CD4-positive, alpha-beta T cell treated with Interleukin-15 for 1 hour (primary cell): ENCODE measurements at regions not wholly inside any gene's neighbourhood (a gene's known extent, or its start where the extent isn't known, plus 50 kb on each side); places are given as distances from the start of the nearest gene placed in this dataset.

Source experiments
- DNase-seq: peaks from one replicate; pipeline ENCODE4 v3.0.0-alpha.2; 2020

DNA sequence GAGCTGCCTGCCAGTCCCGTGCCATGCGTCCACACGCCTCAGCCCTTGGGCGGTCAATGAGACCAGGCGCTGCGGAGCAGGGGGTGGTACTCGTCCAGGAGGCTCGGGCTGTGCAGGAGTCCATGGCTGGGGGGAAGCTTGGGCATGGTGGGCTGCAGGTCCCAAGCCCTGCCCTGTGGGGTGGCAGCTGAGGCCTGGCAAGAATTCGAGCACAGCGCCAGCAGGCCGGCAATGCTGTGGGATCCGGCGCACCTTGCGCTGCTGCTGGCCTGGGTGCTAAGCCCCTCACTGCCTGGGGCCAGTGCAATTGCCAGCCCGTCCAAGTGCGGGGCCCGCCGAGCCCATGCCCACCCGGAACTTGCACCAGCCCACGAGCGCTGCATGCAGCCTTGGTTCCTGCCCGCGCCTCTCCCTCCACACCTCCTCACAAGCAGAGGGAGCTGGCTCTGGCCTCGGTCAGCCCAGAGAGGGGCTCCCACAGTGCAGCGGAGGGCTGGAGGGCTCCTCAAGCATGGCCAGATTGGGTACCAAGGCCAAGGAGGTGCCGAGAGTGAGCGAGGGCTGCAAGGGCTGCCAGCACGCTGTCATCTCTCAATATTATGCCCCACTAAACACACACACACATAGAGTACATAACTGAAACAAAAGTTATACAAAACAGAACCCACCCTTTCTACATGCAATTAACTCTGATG, 307.7 kb downstream of the LMO4 start:
- DNase-seq = no peak

DNA sequence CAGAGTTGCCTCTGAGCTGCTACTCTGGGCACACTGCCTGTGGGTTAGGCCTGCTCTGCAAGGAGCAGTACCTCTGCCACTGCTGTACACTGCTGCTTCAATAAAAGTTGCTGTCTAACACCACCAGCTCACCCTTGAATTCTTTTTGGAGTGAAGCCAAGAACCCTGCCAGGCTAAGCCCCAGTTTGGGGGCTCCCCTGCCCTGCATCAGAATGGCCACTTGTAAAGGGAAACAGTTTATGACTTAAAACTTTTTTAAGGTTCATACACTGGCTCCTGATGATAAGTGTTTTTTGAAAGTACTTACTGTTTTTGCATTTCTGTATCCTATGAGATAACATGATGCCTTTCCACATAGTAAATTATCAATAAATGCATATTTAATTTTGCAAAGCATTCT, 310.0 kb downstream of the LMO4 start:
- no peak for DNase-seq

DNA sequence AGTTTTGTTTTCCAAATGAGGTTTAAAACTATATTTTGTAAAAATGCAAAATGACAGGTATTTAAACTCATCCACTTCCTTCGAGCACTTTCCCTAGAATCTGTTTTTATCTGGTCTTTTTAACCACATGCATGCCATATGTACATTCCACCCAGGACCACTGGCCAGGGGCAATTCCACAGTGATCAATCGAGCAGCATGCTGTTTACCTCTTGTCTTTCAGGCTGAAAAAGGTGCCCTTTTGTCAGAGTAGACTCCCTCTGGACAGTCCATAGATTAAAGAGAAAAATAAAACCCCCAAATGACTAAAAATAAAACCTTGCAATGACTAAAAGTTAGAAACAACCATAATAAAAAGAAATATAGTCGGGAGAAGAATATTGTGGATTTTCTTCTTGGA, 313.3 kb downstream of the LMO4 start:
- no peak for DNase-seq

- no peak for DNase-seq
Observed at GRCh38 chr1:87642581-87643221, 314.0 kb downstream of the LMO4 start.

DNA sequence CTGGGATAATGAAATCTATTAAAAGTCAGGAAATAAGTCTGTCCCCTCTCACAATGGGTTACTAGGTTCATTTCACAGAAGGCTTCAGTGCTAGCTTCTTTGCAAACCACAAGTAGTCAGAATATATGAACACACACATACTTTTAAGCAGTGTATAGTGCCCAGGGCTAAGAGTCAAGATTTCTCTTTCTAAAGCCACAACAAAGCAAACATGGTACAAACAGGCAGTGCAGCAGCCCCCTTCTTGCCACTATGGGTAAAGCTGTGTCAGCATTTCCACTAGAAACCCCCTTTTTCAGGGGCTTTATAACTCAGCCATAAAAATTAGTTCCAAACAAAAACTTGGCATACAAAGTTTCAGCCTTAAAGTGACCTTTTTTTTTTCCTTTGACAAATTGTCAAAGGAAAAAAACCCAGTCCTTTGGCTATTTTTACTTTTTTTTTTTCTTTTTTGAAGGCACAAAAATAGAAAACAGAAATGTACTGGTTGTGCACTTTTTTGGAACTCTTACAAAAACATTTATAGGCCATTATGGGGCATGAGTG, 315.4 kb downstream of the LMO4 start:
- DNase-seq = no peak

GRCh38 chr1:87644579-87645190, 316.0 kb downstream of the LMO4 start:
- no peak for DNase-seq

- DNase-seq = no peak
Observed at GRCh38 chr1:87647430-87648177, 318.9 kb downstream of the LMO4 start.

GRCh38 chr1:87648323-87649119, 319.8 kb downstream of the LMO4 start:
- DNase-seq = no peak

DNA sequence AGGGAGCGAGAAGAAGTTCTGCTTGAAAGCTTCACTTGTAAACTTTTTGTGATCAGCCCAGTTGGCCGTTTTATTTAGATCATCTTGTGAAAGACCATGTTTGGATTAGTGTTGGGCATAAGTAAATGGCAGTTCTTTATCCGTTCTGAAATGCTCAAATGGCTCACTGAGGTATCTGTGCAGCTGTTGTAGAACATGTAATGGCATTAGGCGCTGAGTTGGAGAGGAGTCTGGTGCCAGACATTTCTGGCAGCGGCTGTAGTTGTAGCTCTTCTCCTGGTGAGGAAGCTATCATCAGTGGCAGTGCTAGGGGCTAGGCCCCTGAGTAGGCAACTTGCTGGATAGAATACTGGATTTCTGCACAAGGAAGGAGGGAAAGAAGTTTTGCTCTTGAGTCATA, 321.6 kb downstream of the LMO4 start:
- DNase-seq = no peak

GRCh38 chr1:87652176-87652575, 323.5 kb downstream of the LMO4 start:
- DNase-seq = no peak

DNA sequence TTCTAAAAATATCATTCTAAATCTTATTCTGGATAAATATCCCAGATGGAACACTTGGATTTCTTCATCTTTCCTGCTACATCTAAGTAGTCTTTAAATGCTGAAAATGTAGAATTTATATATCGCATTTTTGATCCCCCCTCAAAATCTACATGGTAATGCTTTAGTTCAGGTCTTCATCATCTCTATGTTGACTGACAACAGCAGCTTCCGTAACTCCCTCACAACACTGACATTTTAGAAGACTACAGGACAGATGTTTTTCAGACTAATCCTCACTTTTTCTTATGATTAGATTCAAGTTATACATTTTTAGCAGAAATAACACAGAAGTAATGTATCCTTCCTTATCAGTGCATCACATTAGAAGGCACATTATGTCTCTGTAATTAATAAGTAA, 336.5 kb downstream of the LMO4 start:
- no peak for DNase-seq

- DNase-seq = no peak
Observed at GRCh38 chr1:87666681-87667080, 338.0 kb downstream of the LMO4 start.

DNA sequence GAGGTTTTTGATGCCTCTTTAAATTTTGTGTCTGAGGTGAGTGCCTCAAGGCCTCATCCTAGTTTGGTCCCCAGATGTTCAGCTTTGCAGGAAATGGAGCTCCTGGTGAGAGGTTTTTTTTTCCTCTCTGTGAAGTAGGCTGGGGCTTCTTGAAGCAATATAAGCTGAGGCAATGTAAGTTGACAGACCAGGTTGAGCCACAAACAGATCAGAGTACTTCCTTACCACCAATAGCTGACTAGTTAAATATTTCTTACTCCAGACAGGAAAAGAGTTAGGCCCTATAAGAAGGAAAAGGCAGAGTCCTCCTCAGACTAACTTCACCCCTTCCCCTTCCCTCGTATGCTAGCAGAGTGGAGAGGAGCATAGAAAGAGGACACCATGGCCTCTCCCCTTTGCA, 341.0 kb downstream of the LMO4 start:
- no peak for DNase-seq

GRCh38 chr1:87673309-87673708, 344.6 kb downstream of the LMO4 start:
- DNase-seq = no peak

- DNase-seq = no peak
Observed at GRCh38 chr1:87673748-87674147, 345.1 kb downstream of the LMO4 start.

GRCh38 chr1:87674791-87675190, 346.1 kb downstream of the LMO4 start:
- no peak for DNase-seq

DNA sequence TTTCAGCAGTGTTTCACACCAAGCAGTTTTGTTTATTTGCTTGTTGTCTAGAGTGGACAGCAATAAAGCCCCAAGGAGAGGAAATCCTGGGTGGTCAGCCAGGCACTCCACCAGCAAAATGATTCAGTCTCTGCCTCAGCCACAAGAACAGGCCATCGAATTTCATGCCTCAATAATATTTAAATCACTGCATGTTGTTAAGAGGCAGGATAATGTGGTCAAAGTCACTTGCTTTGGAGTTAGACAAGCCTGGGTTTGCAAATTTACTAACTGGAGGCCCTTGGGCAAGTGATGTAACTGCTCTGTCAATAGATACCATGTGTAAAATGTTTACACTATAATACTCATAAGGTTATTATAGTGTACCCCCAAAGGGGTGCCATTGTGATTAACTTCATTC, 349.6 kb downstream of the LMO4 start:
- DNase-seq = no peak

GRCh38 chr1:87682565-87682964, 353.9 kb downstream of the LMO4 start:
- DNase-seq = no peak

DNA sequence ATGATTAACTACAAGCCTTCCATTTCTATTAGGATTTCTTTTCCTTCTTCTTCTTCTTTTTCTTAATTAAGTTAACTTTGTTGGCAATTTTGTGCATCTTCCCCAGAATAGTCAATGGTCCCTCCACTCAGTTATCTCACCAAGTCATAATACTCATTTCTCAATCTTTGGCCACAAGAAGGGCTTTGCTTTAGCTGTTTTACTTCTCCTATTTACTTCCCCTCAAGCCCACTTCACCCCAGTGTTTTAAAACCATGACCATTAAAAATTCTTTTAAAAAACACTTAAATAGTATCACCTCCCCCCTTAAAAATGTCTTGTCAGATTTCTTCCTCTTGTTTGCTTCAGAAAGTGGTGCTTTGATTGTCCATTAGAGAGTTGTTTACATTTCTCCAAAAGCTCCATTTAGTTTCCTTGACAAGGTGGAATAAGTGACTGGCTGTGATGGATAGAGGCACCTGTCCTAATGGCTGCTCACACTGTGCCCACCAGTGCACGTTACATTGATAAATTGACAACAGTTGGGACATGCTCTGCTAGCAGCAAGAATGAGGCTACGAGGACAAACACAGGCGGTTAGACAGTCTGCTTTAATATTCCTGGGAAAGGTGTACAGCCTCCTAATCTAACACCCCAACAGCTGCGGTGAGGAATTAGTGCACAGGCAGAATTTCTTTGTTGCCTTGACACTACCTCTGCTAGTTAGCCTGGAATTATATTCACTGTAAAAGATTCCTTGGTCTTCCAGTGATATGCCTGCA, 354.7 kb downstream of the LMO4 start:
- no peak for DNase-seq

GRCh38 chr1:87684194-87684593, 355.5 kb downstream of the LMO4 start:
- DNase-seq = no peak

- no peak for DNase-seq
Observed at GRCh38 chr1:87684713-87685205, 356.1 kb downstream of the LMO4 start.
